ENCODE measurements at regions not wholly inside any gene's neighbourhood (a gene's known extent, or its start where the extent isn't known, plus 50 kb on each side); places are given as distances from the start of the nearest gene placed in this dataset.
A peak's percentile ranks its signal among the peaks of the same experiment; 100 is the strongest.
"Not testable (repeated sequence)": the region's sequence is repeated elsewhere in the genome, so short reads cannot be mapped to it uniquely, and the experiment has no call there.

DNA sequence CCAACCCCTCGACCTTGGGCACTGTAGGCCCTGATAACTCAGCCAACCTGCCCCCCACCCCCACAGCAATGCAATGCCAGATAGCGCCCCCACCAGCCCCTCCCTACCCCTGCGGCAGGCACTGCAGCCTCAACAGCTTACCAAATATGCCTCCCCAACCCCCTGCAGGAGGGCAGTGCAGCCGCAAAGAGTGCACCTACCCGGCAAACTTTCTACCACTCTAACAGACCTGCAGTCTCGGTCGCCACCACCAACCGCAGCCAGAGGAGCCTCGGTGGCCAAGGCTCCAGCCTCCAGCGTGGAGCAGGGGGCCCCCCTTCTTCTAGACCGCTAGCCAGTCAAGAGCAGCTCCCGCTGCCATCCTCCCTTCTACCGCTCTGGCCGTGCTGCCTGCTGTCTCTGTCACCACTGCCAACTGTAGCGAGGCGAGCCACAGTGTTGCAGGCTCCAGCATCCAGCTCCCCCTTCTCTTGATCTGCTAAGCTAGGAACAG lies 67.7 kb upstream of the THOC3 start:
- POLR2A ChIA-PET; FAIRE-seq; H2AFZ ChIP-seq (ENCODE audit: low read length); H3K4me1 ChIP-seq (ENCODE audit: insufficient read depth, low read length); H3K27me3 ChIP-seq (ENCODE audit: control insufficient read depth in 1 of 2, insufficient read depth in 2 of 2, low read length in 2 of 2); BruUV-seq (replicated peaks); H3K27ac ChIP-seq (ENCODE audit: extremely low read length, insufficient read depth, low read length); H3K9me3 ChIP-seq (ENCODE audit: low read length); in situ Hi-C loops (cut with HindIII; ENCODE audit: extremely low pct_ligation_motif_present, low pct_unique_long_range_greater_than_20kb); H3K9ac ChIP-seq (ENCODE audit: insufficient read depth, low read depth, low read length); H3K4me2 ChIP-seq (ENCODE audit: low read depth, low read length); H4K20me1 ChIP-seq (ENCODE audit: insufficient read depth, low read length); intact Hi-C loops (cut with micrococcal nuclease; ENCODE audit: unreplicated experiment); H3K36me3 ChIP-seq (replicated peaks in 1 of 2; ENCODE audit: control insufficient read depth in 1 of 2, insufficient read depth in 2 of 2, low read length in 2 of 2); H3K79me2 ChIP-seq (ENCODE audit: insufficient read depth, low read length); DNase-seq (ENCODE audit: low spot score); H3K4me3 ChIP-seq (replicated peaks in 1 of 3; ENCODE audit: insufficient read depth in 1 of 3, low read depth in 2 of 3, low read length in 3 of 3); CTCF ChIA-PET (ENCODE audit: low intra/inter-chr PET ratio, low total read pairs): not testable (repeated sequence)
- TF ChIP-seq ZBTB33 (CRISPR knock-in tag; IDR thresholded peaks at IDR 0.05): peak; percentile 64
- ATAC-seq: peak; percentile 56
- 64% methylated on average over 8 of the region's 16 CpGs for WGBS (ENCODE audit: low lambda C conversion rate)

- FAIRE-seq; ATAC-seq; H3K9me3 ChIP-seq (ENCODE audit: low read length); DNase-seq (ENCODE audit: low spot score); H3K79me2 ChIP-seq (ENCODE audit: insufficient read depth, low read length); intact Hi-C loops (cut with micrococcal nuclease; ENCODE audit: unreplicated experiment); H3K27me3 ChIP-seq (ENCODE audit: control insufficient read depth in 1 of 2, insufficient read depth in 2 of 2, low read length in 2 of 2); H3K9ac ChIP-seq (ENCODE audit: insufficient read depth, low read depth, low read length); POLR2A ChIA-PET; H3K4me1 ChIP-seq (ENCODE audit: insufficient read depth, low read length); in situ Hi-C loops (cut with HindIII; ENCODE audit: extremely low pct_ligation_motif_present, low pct_unique_long_range_greater_than_20kb); H4K20me1 ChIP-seq (ENCODE audit: insufficient read depth, low read length); BruUV-seq (replicated peaks); H2AFZ ChIP-seq (ENCODE audit: low read length); H3K36me3 ChIP-seq (replicated peaks in 1 of 2; ENCODE audit: control insufficient read depth in 1 of 2, insufficient read depth in 2 of 2, low read length in 2 of 2); H3K4me2 ChIP-seq (ENCODE audit: low read depth, low read length); CTCF ChIA-PET (ENCODE audit: low intra/inter-chr PET ratio, low total read pairs); H3K4me3 ChIP-seq (replicated peaks in 1 of 3; ENCODE audit: insufficient read depth in 1 of 3, low read depth in 2 of 3, low read length in 3 of 3); H3K27ac ChIP-seq (ENCODE audit: extremely low read length, insufficient read depth, low read length): not testable (repeated sequence)
- WGBS (ENCODE audit: low lambda C conversion rate): 88% methylated on average over 15 of the region's 16 CpGs
Measured at GRCh38 chr5:176036391-176036790, 68.3 kb upstream of the THOC3 start.

GRCh38 chr5:176037190-176037589 lies 69.1 kb upstream of the THOC3 start:
- H2AFZ ChIP-seq (ENCODE audit: low read length); FAIRE-seq; POLR2A ChIA-PET; DNase-seq (ENCODE audit: low spot score); CTCF ChIA-PET (ENCODE audit: low intra/inter-chr PET ratio, low total read pairs); ATAC-seq; intact Hi-C loops (cut with micrococcal nuclease; ENCODE audit: unreplicated experiment); H3K9me3 ChIP-seq (ENCODE audit: low read length); H3K27ac ChIP-seq (ENCODE audit: extremely low read length, insufficient read depth, low read length); H3K4me2 ChIP-seq (ENCODE audit: low read depth, low read length); in situ Hi-C loops (cut with HindIII; ENCODE audit: extremely low pct_ligation_motif_present, low pct_unique_long_range_greater_than_20kb); H3K36me3 ChIP-seq (replicated peaks in 1 of 2; ENCODE audit: control insufficient read depth in 1 of 2, insufficient read depth in 2 of 2, low read length in 2 of 2); H3K9ac ChIP-seq (ENCODE audit: insufficient read depth, low read depth, low read length); H3K79me2 ChIP-seq (ENCODE audit: insufficient read depth, low read length); BruUV-seq (replicated peaks); H3K4me1 ChIP-seq (ENCODE audit: insufficient read depth, low read length); H4K20me1 ChIP-seq (ENCODE audit: insufficient read depth, low read length); H3K4me3 ChIP-seq (replicated peaks in 1 of 3; ENCODE audit: insufficient read depth in 1 of 3, low read depth in 2 of 3, low read length in 3 of 3); H3K27me3 ChIP-seq (ENCODE audit: control insufficient read depth in 1 of 2, insufficient read depth in 2 of 2, low read length in 2 of 2): not testable (repeated sequence)
- WGBS (ENCODE audit: low lambda C conversion rate): 58% methylated on average over 5 of the region's 5 CpGs

DNA sequence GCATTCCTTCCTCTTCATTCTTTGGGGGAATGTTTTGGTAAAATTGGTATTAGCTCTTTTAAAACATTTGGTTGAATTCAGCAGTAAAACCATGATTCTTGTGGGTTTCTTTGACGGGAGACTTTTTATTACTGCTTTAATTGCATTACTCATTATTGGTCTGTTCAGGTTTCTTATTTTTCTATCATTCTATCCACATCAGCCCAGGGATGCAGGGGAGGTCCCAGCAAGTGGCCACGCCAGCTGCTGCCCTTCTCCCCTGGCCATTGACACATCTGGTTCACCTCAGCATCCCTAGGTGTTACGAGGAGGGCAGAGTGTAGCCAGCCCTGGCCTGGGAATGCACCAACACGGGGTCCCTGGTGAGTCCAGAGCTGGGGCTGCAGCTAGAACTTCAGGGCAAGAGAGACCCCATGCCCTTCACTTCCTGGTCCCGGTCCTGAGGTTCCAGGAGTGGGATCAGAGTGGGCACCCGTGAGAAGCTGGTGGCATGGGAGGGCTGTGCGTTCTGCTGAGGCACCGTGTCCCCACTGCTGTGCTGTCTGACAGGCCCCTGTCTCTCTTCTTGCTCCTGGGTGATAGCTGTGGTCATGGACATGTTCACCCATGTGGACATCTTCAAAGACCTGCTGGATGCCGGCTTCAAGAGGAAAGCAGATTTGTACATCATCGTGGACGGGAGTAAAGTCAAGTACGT lies 72.1 kb upstream of the THOC3 start:
- H3K4me2 ChIP-seq (ENCODE audit: low read depth, low read length); H2AFZ ChIP-seq (ENCODE audit: low read length); FAIRE-seq; H3K4me3 ChIP-seq (replicated peaks in 1 of 3; ENCODE audit: insufficient read depth in 1 of 3, low read depth in 2 of 3, low read length in 3 of 3); H3K79me2 ChIP-seq (ENCODE audit: insufficient read depth, low read length); POLR2A ChIA-PET; H3K36me3 ChIP-seq (replicated peaks in 1 of 2; ENCODE audit: control insufficient read depth in 1 of 2, insufficient read depth in 2 of 2, low read length in 2 of 2); DNase-seq (ENCODE audit: low spot score); H3K9ac ChIP-seq (ENCODE audit: insufficient read depth, low read depth, low read length); H3K4me1 ChIP-seq (ENCODE audit: insufficient read depth, low read length); intact Hi-C loops (cut with micrococcal nuclease; ENCODE audit: unreplicated experiment); H3K27me3 ChIP-seq (ENCODE audit: control insufficient read depth in 1 of 2, insufficient read depth in 2 of 2, low read length in 2 of 2); H3K27ac ChIP-seq (ENCODE audit: extremely low read length, insufficient read depth, low read length); H3K9me3 ChIP-seq (ENCODE audit: low read length); BruUV-seq (replicated peaks); ATAC-seq; in situ Hi-C loops (cut with HindIII; ENCODE audit: extremely low pct_ligation_motif_present, low pct_unique_long_range_greater_than_20kb); CTCF ChIA-PET (ENCODE audit: low intra/inter-chr PET ratio, low total read pairs); H4K20me1 ChIP-seq (ENCODE audit: insufficient read depth, low read length): not testable (repeated sequence)
- 28% methylated on average over 7 of the region's 12 CpGs for WGBS (ENCODE audit: low lambda C conversion rate)

Measured in HepG2 (cell line).